Ureter (tissue), 1 donor: ENCODE measurements at regions not wholly inside any gene's neighbourhood (a gene's known extent, or its start where the extent isn't known, plus 50 kb on each side); places are given as distances from the start of the nearest gene placed in this dataset.
"Not testable (repeated sequence)": the region's sequence is repeated elsewhere in the genome, so short reads cannot be mapped to it uniquely, and the experiment has no call there.

Experiments
- DNase-seq: peaks from one replicate; pipeline ENCODE4 v3.0.0-alpha.2; 2020; ENCODE audit warnings: low spot score
- donor health status: DM: yes; HTN: yes; CAD: no.

DNA sequence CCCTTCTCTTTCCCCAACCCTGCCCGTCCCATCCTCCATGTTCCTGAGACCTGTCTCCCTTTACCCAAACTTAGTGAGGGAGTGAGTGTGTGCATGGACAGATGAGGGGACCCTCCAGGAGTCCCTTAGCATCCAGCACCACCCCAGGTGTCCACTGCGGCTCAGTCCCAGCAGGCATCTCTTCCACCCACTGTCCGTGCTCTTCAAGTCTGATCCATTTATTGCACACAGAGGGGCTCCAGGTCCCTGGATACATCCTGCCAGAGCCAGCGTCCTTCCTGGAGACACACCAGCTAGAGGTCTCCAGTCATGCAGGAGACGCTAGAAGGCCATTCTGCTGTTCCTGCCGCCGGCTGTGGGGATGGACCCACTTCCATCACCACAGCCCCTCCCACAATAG, 239.2 kb downstream of the ADGRD1 start:
- no peak for DNase-seq

DNA sequence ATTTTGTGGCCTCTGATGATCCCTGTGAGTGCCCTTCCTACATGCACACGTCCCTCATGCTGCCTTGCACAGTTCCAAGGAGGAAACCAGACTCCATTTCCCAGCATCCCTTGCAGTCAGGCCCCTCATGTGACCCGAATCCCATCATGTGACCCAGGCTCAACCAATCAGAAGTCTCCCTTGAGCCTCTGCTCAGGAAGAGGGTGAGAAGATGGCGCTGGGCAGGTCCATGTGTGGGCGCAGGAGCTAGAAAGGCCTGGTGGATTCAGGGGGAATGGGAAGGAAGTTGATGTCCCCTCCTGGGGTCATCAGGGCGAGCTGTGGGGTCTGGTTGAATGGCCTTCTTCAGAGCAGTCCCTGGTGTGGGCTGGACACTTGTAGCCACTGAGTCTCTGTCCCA, 240.5 kb downstream of the ADGRD1 start:
- no peak for DNase-seq

DNA sequence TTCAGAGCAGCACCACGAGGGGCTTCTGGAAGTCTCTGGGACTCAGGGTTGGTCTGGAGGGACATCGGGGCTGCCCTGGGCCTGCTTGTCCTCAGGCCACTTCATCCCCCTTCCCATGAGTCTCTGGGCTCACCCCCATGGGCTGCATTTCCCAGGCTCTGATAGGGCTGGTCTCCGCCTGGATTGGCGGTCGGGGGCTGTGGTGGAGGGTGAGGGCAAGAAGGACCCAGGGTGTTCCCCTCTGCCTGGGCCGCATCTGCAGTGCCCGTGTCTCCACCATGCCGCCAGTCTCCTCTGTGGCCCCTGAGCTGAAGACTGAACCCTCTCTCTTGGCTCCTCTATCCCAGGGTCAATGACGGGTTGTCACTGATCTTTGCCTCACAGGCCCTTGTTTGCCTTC, 242.1 kb downstream of the ADGRD1 start:
- no peak for DNase-seq

DNA sequence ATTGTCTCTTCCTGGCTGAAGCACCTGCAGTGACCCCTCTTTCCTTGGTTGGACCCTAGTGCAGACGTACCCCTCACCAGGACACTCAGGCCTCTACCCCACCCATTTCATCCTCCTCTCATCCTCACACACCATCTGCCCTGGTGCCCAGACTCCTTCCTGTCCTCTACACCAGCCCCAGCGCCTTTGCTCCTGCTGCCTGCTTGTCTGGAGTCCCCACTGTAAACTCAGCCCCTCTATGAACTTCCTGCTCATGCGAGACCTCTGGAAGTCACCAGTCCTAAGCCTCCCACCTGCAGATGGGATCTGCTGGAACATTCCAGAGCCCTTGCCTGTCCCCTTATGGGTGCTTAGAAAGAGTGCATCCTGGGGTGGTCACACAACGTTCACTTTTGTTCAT, 242.5 kb downstream of the ADGRD1 start:
- no peak for DNase-seq

DNA sequence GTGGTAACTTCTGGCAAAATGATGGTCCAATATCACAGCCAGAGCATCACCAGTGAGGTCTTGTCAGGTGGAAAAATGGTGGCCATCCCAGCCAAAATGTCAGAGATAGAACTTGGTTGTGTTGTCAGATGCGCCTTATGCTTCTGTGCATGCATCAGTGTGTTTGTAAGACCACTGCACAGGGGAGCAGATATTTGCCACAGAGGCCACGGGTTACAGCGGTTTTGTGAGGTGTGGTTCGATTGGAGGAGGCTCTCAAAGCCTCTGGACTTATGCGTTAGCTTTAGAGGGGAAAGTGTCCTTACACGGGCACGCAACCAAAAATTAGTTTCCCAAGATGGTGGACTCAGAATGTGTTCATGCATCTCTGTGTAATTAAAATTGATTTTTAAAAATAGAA, 243.8 kb downstream of the ADGRD1 start:
- peak; percentile 26 for DNase-seq

DNA sequence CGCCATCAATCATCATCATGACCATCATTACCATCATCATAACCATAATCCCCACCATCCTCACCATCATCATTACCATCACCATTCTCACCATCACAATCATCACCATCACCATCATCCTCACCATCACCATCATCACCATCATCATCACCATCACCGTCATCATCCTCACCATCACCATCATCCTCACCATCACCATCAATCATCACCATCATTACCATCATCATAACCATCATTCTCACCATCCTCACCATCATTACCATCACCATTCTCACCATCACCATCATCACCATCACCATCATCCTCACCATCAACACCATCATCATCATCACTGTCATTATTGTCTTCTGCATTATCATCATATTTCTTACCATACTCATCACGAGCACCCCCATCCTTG, 245.5 kb downstream of the ADGRD1 start:
- no peak for DNase-seq

DNA sequence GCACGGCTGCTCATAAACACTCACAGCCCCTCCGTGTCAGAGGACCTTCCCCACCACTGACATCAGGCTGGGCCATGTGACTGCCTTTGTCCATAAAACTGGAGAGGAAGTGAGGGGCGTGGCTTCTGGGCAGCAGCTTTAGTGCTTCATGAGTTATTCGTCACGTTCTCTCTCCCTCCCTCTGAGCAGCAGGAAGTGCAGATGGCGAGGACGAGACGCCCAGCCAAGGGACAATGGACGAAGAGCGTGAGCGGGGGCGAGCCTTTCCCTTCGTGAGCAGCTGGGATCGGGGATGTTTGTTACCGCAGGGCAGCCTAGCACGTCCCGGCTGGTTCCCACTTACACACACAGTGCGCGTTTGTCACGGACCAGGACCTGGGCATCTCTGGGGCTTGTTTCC, 248.2 kb downstream of the ADGRD1 start:
- not testable (repeated sequence) for DNase-seq

DNA sequence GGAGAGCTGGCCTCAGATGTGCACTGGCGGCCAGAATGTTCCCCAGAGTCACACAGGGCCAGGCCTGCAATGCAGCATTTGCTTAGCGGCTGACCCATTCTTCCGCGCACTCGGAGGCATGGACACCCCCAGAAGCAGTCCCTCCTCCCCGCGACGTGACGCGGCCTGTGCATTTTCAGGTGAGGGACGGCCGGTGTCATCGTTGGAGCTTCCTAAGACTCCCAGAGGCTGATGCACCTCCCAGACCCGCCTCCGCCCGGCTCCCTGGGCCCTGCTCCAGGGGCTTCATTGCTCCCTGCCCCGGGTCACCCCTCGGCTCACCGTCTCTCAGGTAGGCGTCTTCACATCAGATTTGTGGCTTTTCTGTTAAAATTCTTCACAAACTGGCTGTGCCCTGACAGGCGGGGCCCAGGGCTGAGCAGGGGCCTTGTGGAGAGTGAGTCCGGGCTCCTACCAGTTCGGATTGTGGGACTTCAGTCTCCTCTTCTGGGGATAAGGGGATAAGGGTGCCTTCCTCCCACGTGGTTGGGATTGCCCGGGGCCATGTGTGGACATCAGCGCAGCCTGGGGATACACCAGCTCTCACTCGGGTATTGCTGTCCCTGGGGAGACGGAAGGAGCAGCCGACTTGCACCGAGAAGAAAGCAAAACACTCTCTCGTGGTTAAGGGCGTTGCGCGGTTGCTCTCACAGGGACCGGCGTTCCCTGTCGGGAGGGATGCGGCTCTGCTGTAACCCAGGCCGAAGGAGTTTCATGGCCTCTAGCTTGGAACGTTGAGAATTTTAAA, 249.1 kb downstream of the ADGRD1 start:
- DNase-seq: peak; percentile 34

DNA sequence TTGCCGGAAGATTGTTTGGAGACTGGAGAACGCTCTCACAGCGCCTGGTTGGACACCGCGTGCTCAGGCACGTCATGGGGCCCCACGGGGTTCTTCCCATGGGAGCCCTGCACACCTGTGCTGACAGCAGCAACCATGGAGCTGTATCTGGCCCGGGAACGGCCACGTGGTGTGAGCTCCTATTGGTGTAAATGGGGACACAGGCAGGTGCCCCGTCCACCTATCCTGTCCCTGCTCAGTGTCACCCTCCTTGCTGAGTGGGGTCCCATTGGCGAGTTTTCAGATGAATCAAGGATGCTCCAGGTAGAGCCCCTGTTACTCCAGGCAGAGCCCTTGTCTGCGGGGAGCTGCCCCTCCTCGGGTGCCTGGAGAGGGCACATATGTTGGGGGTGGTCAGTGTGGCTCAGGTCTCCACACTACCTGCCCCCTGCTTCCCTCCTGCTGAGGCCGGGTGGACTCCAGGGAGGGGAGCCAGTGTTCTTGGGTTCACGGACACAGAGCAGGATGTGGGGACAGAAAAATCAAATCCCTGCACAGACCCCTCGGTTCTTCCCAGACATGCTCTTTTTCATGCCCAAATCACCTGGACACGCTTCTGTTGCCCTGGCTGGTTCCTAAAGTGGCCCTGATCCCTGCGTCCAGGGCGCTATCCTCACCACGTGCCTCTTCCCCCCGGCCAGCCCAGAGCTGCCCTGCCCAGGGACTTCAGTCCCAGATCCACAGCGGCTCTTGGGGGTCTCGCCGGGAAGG, 250.1 kb downstream of the ADGRD1 start:
- no peak for DNase-seq

DNA sequence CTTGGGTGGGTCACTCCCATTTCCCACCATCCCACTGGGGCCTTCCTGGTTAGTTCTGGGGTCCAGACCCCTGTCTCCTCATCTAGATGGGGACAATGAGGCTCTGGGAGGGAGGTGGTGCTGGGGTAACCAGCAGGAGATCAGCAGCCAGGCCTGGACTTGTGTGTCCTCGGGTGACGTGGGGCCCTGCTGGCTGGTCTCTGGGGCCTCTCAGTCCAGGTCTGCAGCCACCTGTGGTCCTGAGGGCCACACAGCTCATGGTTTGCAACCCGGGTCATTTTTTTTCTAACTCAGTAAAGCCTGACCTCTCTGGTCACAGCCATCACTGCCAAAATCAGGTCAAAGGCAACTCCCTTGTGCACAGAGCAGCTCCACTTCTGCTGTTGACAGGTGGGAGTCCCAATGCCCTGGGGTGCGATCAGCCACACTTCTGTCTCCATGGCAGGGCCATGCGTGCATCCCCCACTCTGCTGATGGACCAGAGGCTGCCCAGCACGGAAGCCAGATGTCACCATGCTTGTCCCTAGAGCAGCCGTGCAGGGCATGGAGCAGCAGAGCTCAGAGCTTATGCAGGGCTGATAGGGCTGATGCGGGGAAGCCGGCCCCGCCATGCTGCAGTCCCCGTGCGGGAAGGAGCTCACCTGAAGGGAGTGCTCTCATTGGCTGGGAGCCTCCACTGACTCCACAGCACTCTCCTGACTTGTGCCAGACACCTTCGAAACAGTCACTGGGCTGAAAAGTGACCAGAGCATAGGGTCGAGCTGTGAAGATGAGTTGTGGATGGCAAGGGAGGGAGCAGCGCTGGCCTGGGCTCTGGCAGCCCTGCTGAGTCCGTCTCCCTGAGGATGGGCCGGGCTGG, 250.9 kb downstream of the ADGRD1 start:
- DNase-seq: no peak

DNA sequence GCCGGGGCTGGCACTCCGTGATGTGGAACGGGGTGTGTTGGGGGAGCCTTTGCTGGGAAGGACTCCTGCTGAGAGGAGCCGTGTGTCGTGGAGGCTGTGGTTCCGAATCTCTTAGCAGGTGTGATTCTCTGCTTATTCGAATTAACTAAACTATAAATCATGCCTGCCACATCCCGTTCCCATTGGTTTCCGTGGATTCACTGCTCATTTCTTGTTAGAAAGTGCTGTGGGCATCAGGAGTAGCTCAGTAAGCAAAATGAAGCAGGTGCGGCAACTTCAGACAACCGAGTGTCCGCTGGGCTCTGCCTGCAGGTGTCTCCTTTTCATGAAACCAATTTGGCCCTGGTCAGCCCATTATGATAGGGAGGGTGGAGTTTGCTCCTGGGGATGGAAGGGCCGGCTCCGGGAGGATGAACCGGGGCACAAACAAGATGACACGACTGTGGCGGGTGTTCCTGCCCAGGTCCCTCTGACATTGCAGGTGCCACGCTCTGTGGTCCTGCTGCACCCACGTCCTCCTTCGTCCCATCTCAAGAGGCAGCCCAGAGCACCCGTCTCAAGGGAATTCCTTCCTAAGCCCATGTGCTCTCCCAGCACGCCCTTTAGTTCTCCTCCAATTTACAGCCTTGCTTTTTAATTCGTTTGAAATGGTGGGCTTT, 251.7 kb downstream of the ADGRD1 start:
- DNase-seq: not testable (repeated sequence)

DNA sequence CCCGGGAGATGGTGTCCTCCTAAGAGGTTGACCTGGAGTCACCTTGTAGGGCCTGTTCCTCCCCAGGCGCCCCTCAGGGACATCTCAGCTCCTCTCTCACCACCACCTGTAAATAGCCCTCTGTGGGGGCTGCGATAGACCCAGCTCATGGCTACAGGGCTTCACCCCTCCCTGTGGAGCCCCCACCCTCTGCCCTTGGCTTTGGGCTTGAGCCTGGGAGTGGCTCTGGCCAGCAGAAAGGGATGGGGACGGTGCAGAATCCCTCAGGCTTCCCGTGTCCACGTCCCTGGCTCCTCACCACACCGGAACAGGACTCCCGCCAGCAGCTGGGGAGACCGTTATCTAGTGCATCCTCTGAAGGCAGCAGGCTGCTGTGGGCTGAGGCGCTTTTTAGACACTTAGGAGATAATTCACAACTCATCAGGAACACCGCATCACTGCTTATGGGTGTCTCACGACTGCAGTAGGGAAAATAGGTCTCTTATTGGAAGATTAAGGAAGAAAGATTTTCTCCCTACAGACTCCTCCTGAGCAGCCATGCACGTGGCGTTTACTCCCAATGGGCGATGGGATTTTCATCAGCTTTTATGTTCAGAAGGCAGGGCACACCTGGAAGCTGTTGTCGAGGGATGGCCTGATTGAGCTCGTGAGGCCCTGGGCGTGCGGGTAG, 253.1 kb downstream of the ADGRD1 start:
- not testable (repeated sequence) for DNase-seq

DNA sequence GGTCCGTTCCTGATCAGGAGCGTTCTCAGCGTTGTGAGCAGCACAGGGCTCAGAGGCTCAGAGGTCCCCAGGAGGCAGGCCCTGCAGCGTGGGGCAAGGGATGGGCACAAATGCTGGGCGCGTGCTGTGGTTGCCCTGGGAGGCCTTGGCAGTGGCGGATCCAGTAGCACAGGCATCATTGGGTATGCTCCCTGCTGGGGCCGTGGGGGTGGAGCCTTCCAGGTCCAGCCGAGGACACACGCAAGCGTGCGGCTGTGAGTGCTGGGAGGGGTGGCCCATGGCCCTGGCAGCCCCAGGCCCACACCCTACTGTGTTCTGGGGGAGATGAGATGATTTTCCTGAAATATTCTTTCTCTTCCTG, 253.6 kb downstream of the ADGRD1 start:
- not testable (repeated sequence) for DNase-seq

DNA sequence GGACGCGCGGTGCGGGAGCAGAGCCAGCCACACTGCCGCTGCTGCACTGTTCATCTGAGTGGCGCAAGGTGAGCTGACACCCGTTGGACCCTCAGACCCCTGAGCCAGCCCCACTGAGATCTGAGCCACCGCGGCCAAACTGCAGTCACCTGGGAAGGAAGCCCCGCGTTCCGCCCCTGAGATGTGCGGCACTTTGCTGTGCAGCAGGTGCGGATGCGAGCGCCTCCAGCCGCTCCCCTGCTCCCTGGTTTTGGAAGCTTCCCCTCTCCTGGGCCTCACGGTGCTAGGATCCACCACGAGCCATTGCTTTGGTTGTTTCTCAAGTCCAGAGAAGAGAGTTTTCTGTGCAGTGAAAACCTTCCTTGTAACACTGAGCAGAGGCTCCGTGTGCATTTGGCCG, 254.1 kb downstream of the ADGRD1 start:
- not testable (repeated sequence) for DNase-seq

DNA sequence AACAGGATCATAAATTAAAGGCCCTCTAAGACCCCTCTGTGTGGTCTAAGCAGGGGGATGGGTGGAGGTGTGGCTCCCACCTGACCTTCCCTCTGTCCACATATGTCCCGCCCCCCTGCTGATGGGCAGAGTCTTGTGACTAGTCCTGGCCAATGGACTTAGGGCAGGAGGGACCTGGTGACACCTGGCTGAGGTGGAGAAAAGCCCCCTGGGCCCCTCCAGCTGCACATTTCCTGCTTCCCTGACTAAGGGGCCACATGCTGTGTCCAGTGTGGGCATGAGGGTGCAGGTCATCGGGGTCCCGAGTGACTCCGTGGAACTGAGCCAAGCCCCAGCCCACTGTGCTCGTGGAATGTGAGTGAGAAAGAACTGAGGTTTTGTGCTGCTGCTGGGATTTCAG, 254.7 kb downstream of the ADGRD1 start:
- no peak for DNase-seq

DNA sequence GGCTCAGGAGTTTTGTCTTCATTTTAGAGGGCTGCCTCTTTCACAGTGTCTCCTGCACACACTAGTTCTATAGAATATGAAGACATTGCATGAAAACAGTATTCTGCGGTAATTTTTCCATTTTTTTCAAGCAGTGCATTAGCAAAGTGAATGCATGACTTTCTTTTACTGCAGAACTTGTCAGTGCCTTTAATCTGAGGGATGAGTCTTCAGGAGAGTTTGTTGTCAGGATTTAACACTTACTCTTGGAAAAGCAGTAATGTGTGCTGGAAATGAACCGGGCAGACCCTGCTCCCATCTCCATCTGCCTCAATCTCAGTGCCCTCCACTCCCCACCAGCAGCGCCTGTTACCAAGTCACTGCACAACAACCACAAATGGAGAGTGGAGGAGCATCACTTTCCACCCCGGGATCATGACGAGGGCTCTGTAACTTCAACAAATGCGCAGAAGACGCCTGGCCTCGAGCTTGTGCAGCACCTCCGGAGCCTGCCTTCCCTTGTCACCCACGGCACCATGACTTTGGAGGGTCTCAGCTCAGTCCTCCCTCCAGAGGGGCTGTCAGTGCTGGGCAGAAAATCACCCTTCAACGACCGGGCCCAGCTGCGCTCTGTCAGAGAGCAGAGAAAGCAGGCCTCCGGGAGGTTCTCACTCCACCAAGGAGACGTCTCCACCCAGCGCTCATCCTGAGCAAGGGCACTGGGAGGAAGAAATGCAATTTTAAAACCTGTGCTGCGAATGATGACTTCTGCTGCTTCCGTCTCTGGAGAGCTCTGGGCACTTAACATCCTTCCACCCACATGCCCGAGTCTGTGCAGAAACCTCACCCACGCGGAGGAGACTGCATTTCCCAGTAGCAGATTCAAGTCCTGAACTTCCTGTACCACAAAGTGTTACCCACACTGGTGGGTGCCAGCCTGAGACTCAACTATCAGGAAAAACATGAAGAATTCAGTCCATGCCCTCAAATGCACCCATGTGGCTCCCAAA, 255.7 kb downstream of the ADGRD1 start:
- DNase-seq: no peak

DNA sequence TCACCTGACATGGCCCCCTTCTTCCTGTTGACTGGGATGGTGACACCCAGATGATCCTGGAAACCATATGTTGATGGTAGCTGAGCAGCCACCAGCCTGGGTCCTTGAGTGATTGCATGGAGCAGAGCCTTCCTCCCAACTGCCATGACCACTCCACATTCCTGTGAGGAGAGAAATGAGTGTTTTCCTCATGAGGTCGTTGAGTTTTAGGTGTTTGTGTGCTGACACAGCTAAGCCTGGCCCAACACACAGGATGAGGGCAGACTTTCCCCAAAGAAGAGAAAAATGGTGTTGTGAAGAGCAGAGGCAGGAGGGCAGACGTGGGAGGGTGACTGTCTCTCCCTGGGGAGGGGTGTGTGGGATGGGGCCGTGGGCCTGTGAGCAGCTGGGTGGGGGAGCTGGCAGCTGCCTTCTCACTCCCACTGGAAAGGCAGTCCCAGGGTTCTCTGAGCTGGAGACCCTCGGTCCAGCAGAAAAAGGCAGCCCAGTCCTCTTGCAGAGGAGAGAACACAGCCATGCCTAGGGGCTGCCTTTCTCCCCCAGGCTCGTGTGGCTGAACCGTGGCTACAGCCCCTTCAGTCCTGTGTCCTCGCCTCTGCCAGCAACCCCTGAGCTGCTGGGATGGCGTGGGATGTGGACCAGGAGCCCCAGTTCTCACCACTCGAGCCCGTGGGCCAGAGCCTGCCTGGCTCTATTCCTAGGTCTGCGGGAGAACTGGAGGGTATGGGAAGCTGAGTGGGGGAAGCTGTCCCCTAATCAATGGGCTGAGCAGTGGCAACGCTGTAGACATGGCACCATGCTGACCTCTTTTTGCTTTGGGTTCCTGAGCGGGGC, 257.0 kb downstream of the ADGRD1 start:
- peak; percentile 32 for DNase-seq

DNA sequence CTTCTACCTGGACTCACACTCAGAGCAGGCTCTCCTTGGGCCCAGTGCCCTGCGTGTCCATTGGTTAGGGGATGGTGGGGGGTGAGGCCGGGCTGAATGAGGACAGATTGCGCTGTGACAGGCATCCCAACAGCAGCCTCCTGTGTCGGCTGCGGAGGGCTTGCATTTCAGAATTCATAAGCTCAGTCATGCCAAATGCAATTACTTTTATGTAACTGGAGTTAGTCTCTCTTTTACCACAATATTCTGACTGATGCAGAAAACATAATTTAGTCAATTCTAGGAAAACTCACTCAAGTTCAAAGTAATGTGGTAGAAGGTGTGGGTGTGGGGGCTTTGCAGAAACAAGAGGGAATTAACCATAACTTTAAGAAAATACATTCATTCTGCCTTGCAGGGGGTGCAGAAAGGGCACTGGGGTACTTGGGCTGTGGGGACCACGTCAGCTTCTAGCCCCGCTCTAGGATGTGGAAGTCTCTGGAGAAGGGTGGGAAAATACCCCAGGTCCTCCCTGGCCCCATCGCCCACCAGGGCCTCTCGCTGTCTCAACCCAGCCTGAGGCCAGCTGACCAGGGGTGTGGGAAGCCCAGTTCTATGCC, 257.7 kb downstream of the ADGRD1 start:
- DNase-seq: no peak
